ENCODE measurements at regions not wholly inside any gene's neighbourhood (a gene's known extent, or its start where the extent isn't known, plus 50 kb on each side); places are given as distances from the start of the nearest gene placed in this dataset.

- TF ChIP-seq CTCF (IDR thresholded peaks at IDR 0.05) (no peak), POLR2A (IDR thresholded peaks at IDR 0.05) (no peak)
Observed at GRCh38 chr9:84481636-84482218, 141.2 kb upstream of the SLC28A3 start.

All from esophagus squamous epithelium (tissue), 4 donors.